PC-3 (cell line): ENCODE measurements at regions not wholly inside any gene's neighbourhood (a gene's known extent, or its start where the extent isn't known, plus 50 kb on each side); places are given as distances from the start of the nearest gene placed in this dataset.
"Not testable (repeated sequence)": the region's sequence is repeated elsewhere in the genome, so short reads cannot be mapped to it uniquely, and the experiment has no call there.

Source experiments
- EZH2 ChIP-seq: fragments of 300-600 bp; sonication (generic); IDR thresholded peaks from one replicate; pipeline ENCODE4 v1.6.1; 2017; ENCODE audit warnings: antibody characterized with exemption, mild to moderate bottlenecking, low read length; ENCODE audit not compliant: unreplicated experiment
- EZH2phosphoT487 ChIP-seq: fragments of 300-600 bp; sonication (generic); IDR thresholded peaks from 2 replicates; pipeline ENCODE4 v1.6.1; 2018; ENCODE audit warnings: mild to moderate bottlenecking, antibody characterized with exemption, low read length, borderline replicate concordance
- TF ChIP-seq, protein P1 (sequence below): fragments of 300-600 bp; sonication (generic); conservative IDR thresholded peaks from 2 replicates; pipeline ENCODE4 v1.5.1; 2017; ENCODE audit warnings: antibody characterized with exemption, low read depth, mild to moderate bottlenecking, low read length

DNA sequence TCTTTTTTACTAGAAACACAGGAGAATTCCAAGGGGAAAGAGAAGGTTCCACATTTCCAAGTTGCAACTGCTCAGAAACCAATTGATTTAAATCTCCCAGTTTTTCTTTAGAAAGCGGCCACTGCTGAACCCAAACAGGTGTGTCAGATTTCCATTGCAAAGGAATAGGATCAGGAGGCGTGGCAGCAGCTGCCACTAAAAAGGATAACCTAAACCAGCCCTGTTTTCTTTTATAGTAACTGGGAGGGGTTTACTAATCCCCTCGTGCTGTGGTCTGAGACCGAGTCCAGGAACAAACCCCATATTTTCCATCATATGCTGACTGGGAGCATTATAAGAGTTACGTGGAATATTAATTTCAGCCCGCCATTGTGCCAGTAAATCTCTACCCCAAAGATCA lies 1504.0 kb downstream of the UQCRFS1 start:
- TF ChIP-seq, protein P1, sequence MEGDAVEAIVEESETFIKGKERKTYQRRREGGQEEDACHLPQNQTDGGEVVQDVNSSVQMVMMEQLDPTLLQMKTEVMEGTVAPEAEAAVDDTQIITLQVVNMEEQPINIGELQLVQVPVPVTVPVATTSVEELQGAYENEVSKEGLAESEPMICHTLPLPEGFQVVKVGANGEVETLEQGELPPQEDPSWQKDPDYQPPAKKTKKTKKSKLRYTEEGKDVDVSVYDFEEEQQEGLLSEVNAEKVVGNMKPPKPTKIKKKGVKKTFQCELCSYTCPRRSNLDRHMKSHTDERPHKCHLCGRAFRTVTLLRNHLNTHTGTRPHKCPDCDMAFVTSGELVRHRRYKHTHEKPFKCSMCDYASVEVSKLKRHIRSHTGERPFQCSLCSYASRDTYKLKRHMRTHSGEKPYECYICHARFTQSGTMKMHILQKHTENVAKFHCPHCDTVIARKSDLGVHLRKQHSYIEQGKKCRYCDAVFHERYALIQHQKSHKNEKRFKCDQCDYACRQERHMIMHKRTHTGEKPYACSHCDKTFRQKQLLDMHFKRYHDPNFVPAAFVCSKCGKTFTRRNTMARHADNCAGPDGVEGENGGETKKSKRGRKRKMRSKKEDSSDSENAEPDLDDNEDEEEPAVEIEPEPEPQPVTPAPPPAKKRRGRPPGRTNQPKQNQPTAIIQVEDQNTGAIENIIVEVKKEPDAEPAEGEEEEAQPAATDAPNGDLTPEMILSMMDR = not testable (repeated sequence)
- not testable (repeated sequence) for TF ChIP-seq EZH2phosphoT487, EZH2
